ENCODE measurements at regions not wholly inside any gene's neighbourhood (a gene's known extent, or its start where the extent isn't known, plus 50 kb on each side); places are given as distances from the start of the nearest gene placed in this dataset.
A peak's percentile ranks its signal among the peaks of the same experiment; 100 is the strongest.

DNA sequence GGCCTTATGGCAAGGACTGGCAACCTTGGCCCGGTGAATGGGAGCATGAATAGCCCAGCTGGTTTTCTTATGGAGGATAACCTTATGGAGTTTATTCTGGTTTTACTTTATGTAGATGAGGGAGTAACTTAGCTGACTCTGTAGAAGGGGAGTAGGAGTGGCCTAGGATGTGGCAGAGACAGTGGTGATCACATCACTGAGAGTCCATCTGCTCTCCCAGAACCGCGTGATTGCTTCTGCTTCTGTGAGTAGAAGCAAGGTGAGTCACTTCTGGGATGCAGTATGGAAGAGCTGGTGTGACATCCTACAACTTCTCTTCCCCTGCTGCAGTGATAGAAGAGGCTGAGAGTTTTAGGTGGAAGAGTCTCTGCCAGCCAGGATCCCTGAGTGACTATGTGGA lies 129.2 kb downstream of the RPS24 start:
- DNase-seq: no peak

DNA sequence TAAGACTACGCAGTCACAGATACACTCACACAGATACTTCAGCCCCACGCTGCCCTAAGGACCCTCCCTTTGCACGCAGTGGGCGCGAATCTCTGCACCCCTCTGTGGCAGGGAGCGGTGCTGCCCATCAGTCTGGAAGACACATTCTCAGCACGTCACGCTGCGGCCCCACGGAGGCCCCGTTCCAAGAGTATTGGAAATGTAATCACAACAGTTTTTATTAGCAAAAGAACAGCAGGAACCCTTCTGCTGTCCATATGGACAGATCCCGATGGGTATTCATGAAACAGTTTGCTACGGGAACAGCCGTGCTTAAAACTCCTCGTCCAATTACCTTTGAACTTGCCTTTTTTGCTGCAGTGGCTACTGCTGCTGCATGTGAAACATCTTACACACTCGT lies 131.0 kb downstream of the RPS24 start:
- no peak for DNase-seq

DNA sequence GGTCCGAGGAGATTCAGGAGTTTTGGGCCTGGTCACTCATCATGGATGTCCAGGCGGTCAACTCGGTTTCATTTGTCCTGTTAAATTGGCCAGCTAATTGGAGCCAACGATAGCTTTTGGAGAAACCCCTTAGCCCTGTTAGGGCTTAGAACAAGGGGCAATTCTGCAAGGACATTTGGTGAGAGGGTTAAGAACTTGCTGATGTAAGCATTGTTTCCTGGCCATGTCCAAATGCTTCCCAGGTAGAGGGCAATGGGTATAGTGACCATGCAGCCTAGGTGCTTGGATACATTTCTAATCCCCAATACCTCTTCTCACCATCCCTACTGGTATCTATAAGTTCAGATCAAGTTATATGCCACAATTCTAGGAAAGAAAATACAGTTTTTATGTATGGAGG lies 131.5 kb downstream of the RPS24 start:
- DNase-seq: no peak

DNA sequence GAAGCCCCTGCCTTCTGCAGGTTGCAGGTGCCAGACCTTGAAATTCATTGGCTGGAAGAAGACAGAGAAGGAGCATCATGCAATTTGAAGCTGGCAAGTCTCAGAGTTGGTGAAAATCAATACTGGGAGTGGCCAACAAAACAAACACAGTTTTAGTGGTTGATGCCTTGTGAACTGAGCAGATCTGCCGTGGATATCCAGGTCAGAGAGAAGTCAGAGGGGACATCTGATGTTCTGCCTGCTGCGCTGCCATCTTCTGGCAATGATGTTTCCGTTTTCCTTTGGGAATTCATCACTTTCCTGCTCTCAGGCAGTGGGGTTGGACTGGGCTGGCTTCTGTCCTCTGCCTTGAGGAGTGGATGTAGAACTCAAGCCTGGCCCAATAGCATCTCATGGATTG lies 132.0 kb downstream of the RPS24 start:
- no peak for DNase-seq

DNA sequence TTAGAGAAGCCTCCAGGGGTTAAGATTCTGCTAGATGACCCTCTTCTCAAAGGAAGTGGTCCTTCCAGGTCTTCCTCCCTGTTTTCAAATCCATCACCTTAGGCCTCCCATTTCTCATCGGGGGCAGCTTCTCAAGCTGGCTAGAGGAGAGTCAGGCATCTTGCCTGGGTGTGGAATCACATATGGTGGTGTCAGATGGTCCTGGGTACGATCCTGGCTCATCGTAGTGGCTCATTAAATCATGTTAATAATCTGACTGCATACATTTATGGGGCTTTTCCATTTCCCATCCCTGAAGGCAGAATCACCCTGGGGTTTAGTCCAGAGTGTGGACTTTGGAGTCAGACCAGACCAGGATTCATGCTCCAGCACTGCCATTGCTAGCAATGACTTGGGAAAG lies 132.6 kb downstream of the RPS24 start:
- no peak for DNase-seq

DNA sequence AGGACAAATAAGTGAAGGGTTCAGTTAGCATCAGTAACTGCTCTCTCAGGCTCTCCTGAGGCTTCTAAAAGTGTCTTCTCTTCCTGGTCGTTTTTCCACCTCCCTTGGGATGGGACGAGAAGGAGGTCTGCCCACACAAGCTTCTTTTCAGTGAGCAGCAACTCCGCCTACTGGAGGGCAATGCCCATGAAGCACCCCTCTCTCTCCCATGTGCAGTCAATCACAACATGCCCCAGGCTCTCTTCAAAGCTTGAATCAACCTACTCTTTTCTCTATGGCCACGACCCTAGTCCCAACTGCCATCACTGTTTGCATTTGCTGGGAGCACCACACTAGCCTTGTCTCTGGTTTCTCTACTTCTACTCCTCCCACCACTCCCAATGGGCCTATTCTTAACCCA lies 135.6 kb downstream of the RPS24 start:
- no peak for DNase-seq

DNA sequence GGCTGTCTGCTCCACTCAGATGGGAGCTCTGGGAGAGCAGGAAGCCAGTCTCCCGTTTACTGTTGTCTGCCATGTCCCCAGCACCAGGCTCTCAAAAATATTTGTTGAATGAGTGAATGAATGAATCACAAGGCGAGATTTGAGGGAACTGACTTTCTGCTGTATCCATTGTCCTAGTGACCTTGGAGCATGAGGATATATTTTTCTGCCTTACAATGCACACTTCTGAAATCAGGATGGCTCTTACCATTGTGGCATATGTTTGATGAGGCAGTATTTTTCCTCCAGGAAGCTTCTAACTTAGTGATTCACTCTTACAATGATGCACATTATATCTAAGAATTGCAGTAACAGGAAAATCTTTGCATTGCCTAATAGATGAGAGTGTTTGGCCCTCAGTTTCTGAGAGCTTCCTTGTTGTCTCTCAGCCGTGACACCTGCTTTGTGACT lies 136.4 kb downstream of the RPS24 start:
- no peak for DNase-seq

DNA sequence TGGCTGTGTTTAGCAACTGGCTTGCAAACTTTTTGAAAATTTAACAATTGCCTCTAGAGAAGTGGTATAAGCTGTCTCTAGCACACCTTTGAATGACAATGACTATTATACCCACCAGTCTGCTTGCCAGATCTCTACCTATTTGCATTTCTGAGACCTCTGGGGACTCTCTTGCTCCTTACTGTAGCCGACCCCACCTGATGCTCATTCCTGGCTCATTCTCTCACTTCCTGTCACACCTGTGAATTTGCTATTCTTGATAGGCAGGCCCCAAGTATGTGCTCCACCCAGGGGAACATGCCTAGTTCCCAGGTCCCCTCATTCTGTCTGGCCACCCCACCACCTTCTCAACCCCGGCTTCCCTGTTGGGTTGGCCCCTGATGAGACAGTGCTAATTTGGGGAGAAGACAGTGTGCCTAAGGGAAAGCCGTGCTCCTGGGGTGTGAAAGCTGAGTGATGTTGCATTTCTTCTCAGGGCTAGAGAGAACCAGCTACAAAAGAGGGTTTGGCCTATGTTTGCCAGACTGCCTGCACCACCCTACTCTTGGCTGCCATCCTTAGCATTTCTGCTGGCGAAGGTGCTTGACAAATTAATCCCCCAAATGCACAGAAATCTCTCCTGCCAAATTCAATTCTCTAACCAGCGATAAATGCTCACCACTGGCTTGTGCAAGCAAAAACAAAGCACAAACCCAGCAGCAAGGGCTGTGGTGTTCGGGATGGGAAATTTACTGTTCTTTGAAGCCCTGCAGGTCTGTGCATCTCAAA lies 138.2 kb downstream of the RPS24 start:
- no peak for DNase-seq

DNA sequence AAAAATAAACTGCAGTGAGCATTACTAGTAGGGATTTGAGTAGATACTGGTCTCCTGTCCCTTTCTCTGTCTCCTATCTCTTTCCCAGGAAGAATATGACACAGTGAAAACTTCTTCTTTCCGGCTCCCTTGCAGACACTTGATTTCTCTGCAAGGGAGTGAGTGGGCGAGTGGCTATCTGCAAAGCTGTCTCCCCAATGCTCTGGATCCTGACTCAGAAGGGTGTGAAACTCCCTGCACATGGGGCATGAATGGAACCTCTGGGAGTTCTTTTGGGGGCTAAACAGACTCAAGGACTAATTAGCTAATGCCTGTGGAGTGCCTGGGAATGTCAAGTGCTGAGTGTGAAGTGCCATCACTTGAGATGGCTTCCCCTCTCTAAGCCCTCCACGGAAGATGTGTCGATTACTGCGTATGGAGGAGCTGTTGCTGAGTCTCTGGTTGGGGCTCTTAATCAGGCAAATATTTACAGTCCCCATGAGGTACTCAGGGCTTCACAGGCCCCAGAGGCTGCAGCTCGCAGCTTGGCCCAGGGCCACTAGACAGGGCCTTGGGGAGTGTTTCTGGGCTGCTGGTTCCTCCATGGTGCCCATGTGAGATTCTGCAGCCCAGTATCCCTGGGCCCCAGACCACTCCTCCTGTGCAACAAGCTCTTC lies 139.8 kb downstream of the RPS24 start:
- DNase-seq: no peak

DNA sequence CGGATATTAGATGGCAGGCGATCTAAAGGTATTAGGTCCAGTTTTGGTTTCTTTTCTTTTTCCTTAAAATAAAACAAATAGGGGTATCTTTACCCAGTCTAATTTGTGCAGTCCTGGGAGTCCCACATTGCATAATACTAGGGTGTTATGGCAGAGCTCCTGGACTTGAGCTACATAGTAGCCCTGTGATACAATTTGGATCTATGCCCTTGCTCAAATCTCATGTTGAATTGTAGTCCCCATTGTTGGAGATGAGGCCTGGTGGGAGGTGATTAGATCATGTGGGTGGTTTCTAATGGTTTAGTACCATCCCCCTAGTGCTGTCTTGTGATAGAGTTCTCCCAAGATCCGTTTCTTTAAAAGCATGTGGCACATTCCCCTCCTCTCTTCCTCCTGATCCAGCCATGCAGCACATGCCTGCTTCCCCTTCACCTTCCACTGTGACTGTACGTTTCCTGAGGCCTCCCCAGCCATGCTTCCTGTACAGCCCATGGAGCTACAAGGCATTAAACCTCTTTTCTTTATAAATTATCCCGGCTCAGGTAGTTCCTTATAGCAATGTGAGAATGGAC lies 141.9 kb downstream of the RPS24 start:
- DNase-seq: no peak

DNA sequence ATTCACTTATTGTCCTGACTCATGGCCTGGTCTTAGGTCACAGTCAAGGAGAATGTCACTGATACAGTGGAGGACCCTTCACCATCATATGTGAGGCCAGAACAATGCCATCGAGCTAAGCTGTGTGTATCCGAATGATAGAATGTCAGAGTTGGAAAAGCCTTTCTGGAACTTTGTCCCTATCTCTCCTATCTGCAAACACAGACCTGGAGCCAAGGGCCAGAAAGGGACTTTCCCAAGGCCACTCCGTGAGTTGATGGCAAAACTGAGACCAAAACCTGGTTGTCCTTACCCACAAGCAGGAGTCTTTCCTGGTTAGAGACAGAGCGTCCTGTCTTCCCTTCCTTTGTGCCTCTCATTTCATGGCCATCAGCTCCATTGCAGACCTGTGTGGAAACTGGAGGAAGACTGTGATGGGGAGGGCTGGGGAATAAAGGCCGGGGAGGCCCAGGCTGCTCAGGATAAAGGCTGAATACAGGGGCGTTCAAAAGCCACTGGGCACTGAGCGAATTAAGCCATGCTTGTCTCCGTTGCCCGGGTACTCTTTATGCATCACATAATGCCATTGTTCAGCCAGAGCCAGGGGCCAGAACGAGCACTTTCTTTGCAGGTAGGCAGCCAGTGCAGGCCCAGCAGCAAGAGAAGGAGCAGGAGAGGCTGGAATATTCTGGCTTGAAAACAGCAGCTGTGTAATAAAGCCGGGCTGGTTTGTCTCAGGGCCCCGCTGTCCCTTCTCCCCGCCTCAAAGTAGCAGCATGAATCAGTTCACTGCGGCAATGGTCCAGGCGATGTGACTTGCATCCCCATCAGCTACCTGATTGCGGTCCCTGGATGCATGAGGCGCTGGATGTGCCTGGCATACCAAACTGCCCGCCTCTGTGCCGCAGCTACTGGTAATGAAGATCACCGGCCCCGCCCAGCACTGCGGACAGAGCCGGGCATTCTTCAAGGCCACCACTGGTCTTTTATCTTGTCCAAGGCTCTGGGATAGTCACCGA lies 143.0 kb downstream of the RPS24 start:
- DNase-seq: peak; percentile 76 to 80

DNA sequence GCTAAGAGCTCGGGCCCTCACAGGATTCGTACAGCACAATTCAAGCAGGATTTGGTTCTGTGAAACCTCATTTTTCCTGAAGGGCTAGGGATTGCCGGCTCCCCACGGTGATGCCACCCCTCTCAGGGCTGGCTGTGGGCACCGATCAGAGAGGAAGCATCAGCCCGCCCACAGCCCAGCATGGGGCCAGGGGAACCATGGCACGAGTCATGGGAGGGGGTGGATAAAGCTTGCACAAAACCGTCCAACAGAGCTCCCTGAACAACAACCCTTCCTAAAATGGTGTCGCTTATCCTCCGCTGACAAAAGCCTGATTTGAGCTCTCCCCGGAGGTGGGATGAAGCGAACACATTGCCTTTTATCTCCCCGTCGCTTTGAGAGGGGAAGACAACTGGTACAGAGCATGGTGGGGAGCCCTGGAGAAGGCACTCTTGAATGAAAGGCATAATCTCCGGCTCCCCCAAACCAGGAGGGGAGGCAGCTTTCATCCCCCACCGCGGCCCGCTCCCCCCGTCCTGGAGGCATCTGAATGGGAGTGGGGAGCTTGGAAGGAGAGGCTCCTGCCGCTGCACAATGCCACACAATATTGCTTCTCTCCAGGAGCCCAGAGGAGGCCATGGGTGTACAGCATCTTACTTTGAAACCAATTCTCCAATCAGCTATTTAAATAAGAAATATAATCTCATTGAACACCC lies 144.0 kb downstream of the RPS24 start:
- DNase-seq: no peak

DNA sequence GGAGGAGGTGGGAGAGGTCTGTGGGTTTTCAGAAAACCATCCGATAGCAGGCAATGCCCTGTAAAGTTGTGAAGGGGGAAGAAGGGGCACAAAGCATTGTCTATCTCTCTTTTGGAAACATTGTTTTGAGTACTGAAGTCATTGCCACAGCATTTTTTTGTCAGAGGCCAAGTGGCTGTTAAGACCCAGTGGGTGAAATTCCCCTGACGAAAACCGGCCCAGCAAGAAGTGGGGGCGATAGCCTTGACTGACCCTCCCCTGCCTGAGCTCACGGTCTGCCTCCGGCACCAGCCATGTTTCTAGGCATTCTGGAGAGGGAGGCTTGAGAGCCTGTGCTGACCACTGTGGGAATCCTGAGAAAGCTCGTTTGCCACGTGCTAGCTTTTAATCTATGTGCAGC lies 144.7 kb downstream of the RPS24 start:
- no peak for DNase-seq

DNA sequence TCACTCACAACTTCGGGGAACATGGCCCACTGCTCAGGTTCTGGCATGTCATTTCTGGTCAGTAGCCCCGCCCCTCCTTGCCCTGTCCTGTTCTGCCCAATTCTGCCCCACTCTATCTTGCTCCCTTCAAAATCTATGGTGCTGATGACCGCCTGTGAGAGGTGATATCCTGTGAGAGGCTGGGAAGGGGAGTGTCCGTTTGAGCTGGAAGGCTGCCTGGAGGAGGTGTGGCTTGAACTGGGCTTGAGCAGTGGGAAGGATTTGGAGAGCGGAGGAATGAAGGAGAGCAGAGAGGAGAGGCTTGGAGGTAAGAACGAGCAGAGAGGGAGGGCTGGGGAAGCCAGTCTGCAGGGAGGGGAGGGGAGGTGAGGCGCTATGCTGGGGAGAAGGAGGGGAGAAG lies 145.3 kb downstream of the RPS24 start:
- DNase-seq: peak in 1 of 2 donors; percentile 27

DNA sequence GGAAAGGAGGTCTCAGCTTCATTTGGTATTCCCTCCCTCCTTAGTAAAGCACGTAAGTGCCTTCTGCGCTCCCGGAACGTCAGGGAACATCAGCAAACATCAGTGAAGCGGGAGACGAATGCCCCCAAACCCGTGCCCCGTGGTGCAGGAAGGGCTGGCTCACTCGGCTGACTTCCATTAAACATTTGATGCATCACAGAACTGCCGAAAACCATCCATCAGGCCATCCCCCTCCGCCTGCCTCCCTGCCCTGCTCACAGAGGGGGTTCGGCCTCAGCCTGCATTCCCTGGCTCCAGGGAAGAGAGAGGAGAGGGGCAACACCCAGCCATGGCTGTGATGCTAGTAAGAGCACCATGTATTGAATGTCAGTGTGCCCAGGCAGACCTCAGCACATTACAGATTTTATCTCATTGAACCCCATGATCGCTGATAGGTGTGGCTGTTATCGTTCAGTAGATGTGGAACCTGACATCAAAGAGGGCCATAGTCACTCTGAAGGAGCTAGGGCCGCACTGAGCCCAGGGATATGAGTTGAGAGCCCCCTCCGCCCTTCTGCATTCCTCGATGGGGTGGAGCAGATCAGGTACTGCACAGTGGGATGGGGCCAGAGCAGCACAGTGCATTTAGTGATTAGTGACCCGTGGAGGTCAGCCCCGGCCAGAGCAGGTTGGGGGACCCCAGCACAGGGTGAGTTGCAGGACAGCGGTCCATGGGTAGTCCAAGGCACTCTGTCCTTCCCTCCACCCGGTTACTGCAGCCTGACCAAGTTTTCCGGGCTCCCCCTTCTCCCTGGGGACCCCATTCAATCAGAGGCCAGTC lies 146.4 kb downstream of the RPS24 start:
- DNase-seq: no peak

DNA sequence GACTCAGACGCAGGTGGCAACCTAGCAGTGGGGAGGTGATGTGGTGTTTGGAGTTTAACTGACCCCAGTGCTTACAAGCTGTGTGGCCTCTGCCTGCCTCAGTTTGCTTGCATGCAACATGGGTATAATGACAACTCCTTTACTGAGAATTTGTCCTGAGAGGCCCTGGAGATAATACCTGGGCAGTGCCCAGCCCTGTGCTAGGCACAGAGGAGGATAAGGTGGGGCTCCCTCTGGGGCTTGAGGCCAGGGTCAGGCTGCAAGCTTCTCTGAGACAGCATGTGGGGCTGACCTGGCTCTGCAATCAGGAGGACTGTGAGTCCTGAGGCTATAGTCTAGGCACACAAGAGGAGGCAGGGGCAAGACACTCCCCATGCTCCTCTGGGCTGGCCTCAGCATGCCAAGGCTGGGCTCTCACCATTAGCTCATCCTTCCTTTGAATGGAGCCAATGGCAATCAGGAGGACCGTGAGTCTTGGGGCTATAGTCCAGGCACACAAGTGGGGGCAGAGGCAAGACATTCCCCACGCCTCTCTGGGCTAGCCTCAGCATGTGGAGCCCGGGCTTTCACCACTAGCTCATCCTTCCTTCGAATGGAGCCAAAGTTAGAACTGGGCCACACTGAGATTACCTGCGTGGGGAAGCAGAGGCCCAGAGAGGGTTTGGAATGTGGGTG lies 147.9 kb downstream of the RPS24 start:
- DNase-seq: no peak

DNA sequence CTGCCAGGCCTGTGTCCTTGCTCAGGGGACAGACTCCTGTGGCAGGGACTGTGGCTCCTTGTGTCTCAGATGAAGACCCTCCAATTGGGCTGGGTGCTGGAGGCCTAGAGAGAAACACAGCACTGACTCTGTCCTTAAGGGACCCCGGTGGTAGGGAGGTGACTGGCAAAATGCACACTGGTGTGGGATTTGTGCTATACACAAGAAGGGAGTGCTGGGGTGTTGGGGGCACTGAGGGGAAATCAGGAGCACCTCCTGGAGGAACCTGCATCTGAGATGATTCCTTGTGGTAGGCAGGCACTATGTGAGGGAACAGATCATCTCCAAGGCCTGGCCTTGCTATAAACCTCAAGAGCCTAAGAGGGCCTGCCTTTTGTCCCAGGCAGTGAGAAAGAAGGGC lies 149.2 kb downstream of the RPS24 start:
- DNase-seq: no peak

DNA sequence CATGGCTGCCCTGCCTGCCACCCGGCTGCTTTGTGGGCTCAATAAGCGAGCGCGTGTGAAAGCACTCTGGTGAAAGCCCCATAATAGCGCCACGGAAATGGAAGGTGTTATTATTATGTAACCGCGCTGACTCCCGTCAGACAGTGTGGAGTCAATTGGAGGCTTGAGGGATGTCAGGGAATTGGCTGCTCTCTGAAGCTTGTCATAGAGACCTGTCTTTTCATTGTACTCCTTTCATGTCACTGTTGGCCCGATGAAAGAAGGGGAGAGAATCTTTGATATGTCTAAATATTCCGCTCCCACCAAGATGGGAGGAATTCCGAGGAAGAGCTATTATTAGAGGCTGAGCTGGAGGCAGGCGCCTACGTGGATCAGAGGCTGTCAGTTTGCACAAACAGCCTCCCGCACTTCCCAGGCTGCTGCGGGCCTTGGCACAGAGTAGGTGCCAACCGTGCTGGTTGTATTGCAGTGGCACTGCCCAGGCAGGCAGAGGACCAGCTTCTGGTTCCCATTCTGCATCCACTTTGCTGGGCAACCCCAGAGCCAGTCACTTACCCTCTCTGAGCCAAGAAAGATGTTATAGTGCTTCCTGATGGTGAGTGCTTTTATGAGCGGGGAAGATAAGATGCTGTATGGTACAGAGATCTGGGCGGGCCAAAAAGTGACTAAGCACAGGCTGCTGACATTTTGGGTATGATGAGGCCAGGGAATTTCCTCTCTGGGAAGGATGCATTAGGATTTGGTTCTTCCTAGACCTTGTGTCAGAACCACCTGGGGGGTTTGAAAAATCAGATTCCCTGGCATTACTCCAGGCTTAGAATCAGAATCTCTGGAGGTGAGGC lies 151.4 kb downstream of the RPS24 start:
- no peak for DNase-seq

DNA sequence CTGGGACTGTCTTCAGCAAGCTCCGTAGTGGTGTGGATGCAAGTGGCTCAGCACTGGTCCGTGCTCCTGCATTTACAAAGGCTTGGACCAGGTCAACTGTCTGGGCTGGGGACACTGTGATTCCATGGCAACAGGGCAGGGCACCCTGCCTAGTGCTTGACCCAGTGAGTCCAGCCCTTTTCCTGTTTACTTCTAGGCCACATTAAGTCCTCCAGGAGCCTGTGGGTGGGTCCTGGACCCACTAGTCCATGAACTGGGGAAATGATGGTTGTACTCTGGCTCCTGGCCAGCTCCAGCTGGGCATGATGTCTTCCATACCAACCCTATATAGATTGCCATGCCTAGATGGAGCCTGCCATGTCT lies 152.0 kb downstream of the RPS24 start:
- peak in 1 of 2 donors; percentile 42 for DNase-seq

DNA sequence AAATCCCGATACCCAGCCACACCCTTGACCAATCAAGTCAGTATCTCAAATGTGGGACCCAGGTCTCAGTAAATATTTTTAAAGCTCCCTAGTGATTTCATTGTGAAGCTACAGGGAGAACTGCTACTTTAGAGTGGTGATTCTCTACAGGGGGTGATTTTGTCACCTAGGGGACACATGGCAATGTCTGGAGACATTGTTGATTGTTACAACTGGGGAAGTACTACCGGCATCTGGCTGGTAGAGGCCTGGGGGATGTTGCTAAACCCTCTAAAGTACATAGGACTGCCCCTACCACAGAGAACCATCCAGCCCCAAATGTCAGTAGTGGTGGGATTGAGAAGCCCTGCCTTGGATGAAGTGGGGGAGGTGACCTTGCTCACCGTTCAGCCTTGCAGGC lies 152.9 kb downstream of the RPS24 start:
- no peak for DNase-seq
